IMR-90 (cell line): ENCODE measurements at regions not wholly inside any gene's neighbourhood (a gene's known extent, or its start where the extent isn't known, plus 50 kb on each side); places are given as distances from the start of the nearest gene placed in this dataset.

Experiments
- ATAC-seq: fragments of 200-7000 bp; cut with Tn5 transposase; 2 replicates; pipeline ENCODE4 v1.9.1; 2020; ENCODE audit warnings: low read depth, mild to moderate bottlenecking, moderate library complexity
- BruUV-seq: library from RNA; stranded (reverse); fragments of 400-500 nt; replicated peaks from 2 replicates; lab custom pipeline; 2021; lab: Mats Ljungman, UMichigan
- CTCF ChIA-PET: fragments of 300-600 bp; formaldehyde crosslinking; extraction: SDS; loops from one replicate; lab custom pipeline; 2021; ENCODE audit warnings: antibody characterized with exemption; lab: Yijun Ruan, JAX
- POLR2A ChIA-PET: fragments of 300-600 bp; sonication (Branson Sonifier 250); formaldehyde crosslinking; loops from one replicate; lab custom pipeline; 2022; ENCODE audit warnings: antibody characterized with exemption; ENCODE audit not compliant: unreplicated experiment; lab: Charles Lee
- DNase-seq: peaks from one replicate; pipeline ENCODE4 v3.0.0; 2013
- H2AFZ ChIP-seq: replicated peaks from 2 replicates; pipeline ENCODE3; 2013; ENCODE audit warnings: low read length, mild to moderate bottlenecking; ENCODE audit not compliant: poor library complexity
- H2AK5ac ChIP-seq: 2 replicates; pipeline ENCODE4 v1.6.1; 2013; ENCODE audit warnings: low read depth, low read length, inconsistent platforms
- H2AK9ac ChIP-seq: replicated peaks from 2 replicates; pipeline ENCODE3; 2013; ENCODE audit warnings: mild to moderate bottlenecking, low read depth, low read length, moderate library complexity; ENCODE audit not compliant: poor library complexity
- H2BK120ac ChIP-seq: 2 replicates; pipeline ENCODE4 v1.6.1; 2013; ENCODE audit warnings: low read depth, low read length, inconsistent platforms
- H2BK15ac ChIP-seq: 3 replicates; pipeline ENCODE4 v1.6.1; 2013; ENCODE audit warnings: low read depth, low read length, inconsistent platforms
- H2BK20ac ChIP-seq: 2 replicates; pipeline ENCODE4 v1.6.1; 2013; ENCODE audit warnings: low read depth, mild to moderate bottlenecking, inconsistent platforms, low read length, moderate library complexity
- H2BK5ac ChIP-seq: 2 replicates; pipeline ENCODE4 v1.6.1; 2013; ENCODE audit warnings: mild to moderate bottlenecking, low read depth, low read length, inconsistent platforms; ENCODE audit not compliant: poor library complexity, severe bottlenecking
- H3K14ac ChIP-seq: replicated peaks from 2 replicates; pipeline ENCODE4 v1.6.1; 2013; ENCODE audit warnings: low read depth, low read length, inconsistent platforms
- H3K18ac ChIP-seq: 2 replicates; pipeline ENCODE4 v1.6.1; 2013; ENCODE audit warnings: low read depth, low read length, control low read depth
- H3K23ac ChIP-seq: 2 replicates; pipeline ENCODE4 v1.6.1; 2013; ENCODE audit warnings: low read depth, low read length, inconsistent platforms
- H3K27ac ChIP-seq: 2 replicates; pipeline ENCODE4 v1.5.1; 2013; ENCODE audit warnings: mild to moderate bottlenecking, control low read depth, low read length; ENCODE audit not compliant: insufficient read depth
- H3K27me3 ChIP-seq: 2 replicates; pipeline ENCODE4 v1.6.1; 2013; ENCODE audit warnings: low read length; ENCODE audit not compliant: control insufficient read depth, insufficient read depth
- H3K36me3 ChIP-seq: 2 replicates; pipeline ENCODE4 v1.6.1; 2013; ENCODE audit warnings: low read length, mixed read lengths; ENCODE audit not compliant: control insufficient read depth, insufficient read depth
- H3K4ac ChIP-seq: 2 replicates; pipeline ENCODE4 v1.6.1; 2013; ENCODE audit warnings: low read depth, low read length, inconsistent platforms
- H3K4me1 ChIP-seq: 2 replicates; pipeline ENCODE4 v1.6.1; 2013; ENCODE audit warnings: low read length, mixed read lengths; ENCODE audit not compliant: control insufficient read depth, insufficient read depth
- H3K4me2 ChIP-seq: 2 replicates; pipeline ENCODE4 v1.6.1; 2013; ENCODE audit warnings: low read depth, mild to moderate bottlenecking, control low read depth, low read length, moderate library complexity
- H3K4me3 ChIP-seq: 2 replicates; pipeline ENCODE4 v1.5.1; 2013; ENCODE audit warnings: low read depth, mild to moderate bottlenecking, control low read depth, low read length, moderate library complexity; ENCODE audit not compliant: insufficient read depth
- H3K56ac ChIP-seq: 2 replicates; pipeline ENCODE4 v1.6.1; 2013; ENCODE audit warnings: low read length, inconsistent platforms; ENCODE audit not compliant: insufficient read depth; ENCODE audit errors: extremely low read depth
- H3K79me1 ChIP-seq, 2 experiments: 2 replicates each; pipeline ENCODE4 v1.6.1; 2013; ENCODE audit warnings: low read length in 2 of 2, inconsistent platforms in 1 of 2, low read depth in 1 of 2
- H3K9ac ChIP-seq: 2 replicates; pipeline ENCODE4 v1.6.1; 2013; ENCODE audit warnings: low read depth, low read length, control low read depth
- H3K9me1 ChIP-seq: 2 replicates; pipeline ENCODE4 v1.6.1; 2013; ENCODE audit warnings: low read length, inconsistent platforms; ENCODE audit not compliant: insufficient read depth
- H3K9me3 ChIP-seq: 2 replicates; pipeline ENCODE4 v1.6.1; 2013; ENCODE audit warnings: low read length; ENCODE audit not compliant: control insufficient read depth, insufficient read depth
- H4K20me1 ChIP-seq: 2 replicates; pipeline ENCODE4 v1.6.1; 2013; ENCODE audit warnings: low read length, inconsistent platforms; ENCODE audit not compliant: insufficient read depth
- H4K5ac ChIP-seq: 2 replicates; pipeline ENCODE4 v1.6.1; 2013; ENCODE audit warnings: mild to moderate bottlenecking, low read depth, low read length, control low read depth
- H4K8ac ChIP-seq, 2 experiments: 2 replicates each; pipeline ENCODE4 v1.6.1; 2013; ENCODE audit warnings: low read depth in 2 of 2, low read length in 2 of 2, control low read depth in 1 of 2, inconsistent platforms in 1 of 2
- H4K91ac ChIP-seq: 2 replicates; pipeline ENCODE4 v1.6.1; 2013; ENCODE audit warnings: low read depth, low read length, inconsistent platforms; ENCODE audit not compliant: insufficient read depth
- BHLHE40 ChIP-seq: fragments of 150-350 bp; IDR thresholded peaks from 2 replicates; pipeline ENCODE4 v1.6.1; 2016; ENCODE audit warnings: mild to moderate bottlenecking, low read depth, low read length
- CEBPB ChIP-seq: IDR thresholded peaks from 2 replicates; pipeline ENCODE4 v1.6.1; 2012; ENCODE audit warnings: low read depth, low read length, improper control_type of control experiment
- CHD1 ChIP-seq: IDR thresholded peaks from 2 replicates; pipeline ENCODE4 v1.6.1; 2012; ENCODE audit warnings: low read depth, low read length, improper control_type of control experiment
- ELK1 ChIP-seq: fragments of 150-350 bp; IDR thresholded peaks from 2 replicates; pipeline ENCODE4 v1.6.1; 2016; ENCODE audit warnings: low read depth, mild to moderate bottlenecking, low read length, moderate library complexity, borderline replicate concordance
- FOS ChIP-seq: fragments of 150-350 bp; IDR thresholded peaks from 2 replicates; pipeline ENCODE4 v1.6.1; 2016; ENCODE audit warnings: low read depth, low read length
- MAFK ChIP-seq: IDR thresholded peaks from 2 replicates; pipeline ENCODE4 v1.6.1; 2012; ENCODE audit warnings: low read depth, low read length, improper control_type of control experiment
- MAZ ChIP-seq: IDR thresholded peaks from 2 replicates; pipeline ENCODE4 v1.6.1; 2012; ENCODE audit warnings: low read depth, mild to moderate bottlenecking, low read length, improper control_type of control experiment, moderate library complexity, borderline replicate concordance
- MXI1 ChIP-seq: IDR thresholded peaks from 2 replicates; pipeline ENCODE4 v1.6.1; 2012; ENCODE audit warnings: low read depth, mild to moderate bottlenecking, low read length, moderate library complexity, borderline replicate concordance
- POLR2A ChIP-seq: IDR thresholded peaks from 2 replicates; pipeline ENCODE4 v1.6.1; 2012; ENCODE audit warnings: mild to moderate bottlenecking, low read depth, low read length
- RAD21 ChIP-seq: IDR thresholded peaks from 2 replicates; pipeline ENCODE4 v1.6.1; 2012; ENCODE audit warnings: low read length, improper control_type of control experiment
- RCOR1 ChIP-seq: IDR thresholded peaks from 2 replicates; pipeline ENCODE4 v1.6.1; 2012; ENCODE audit warnings: mild to moderate bottlenecking, low read length, improper control_type of control experiment; ENCODE audit not compliant: insufficient replicate concordance
- RFX5 ChIP-seq: IDR thresholded peaks from 2 replicates; pipeline ENCODE4 v1.8.0; 2012; ENCODE audit warnings: low read depth, mild to moderate bottlenecking, low read length, moderate library complexity
- SMC3 ChIP-seq: fragments of 150-350 bp; IDR thresholded peaks from 2 replicates; pipeline ENCODE4 v1.6.1; 2016; ENCODE audit warnings: low read depth, mild to moderate bottlenecking, antibody characterized with exemption, low read length, moderate library complexity
- dilution Hi-C: fragments of 300-500 bp; cut with HindIII; formaldehyde crosslinking; loops from one replicate; pipeline ENCODE4 v1.14.3; 2018; ENCODE audit warnings: low sequenced_read_pairs; ENCODE audit not compliant: unreplicated experiment
- in situ Hi-C: fragments of 300-500 bp; cut with MboI; formaldehyde crosslinking; loops from 3 replicates; pipeline ENCODE4 v1.14.3; 2019; ENCODE audit warnings: low sequenced_read_pairs, inconsistent platforms, mixed read lengths
- intact Hi-C: fragments of 100-400 bp; cut with micrococcal nuclease; formaldehyde crosslinking; loops from 2 replicates; pipeline ENCODE4 v1.10.0; 2022
- TF ChIP-seq, protein P1 (sequence below): conservative IDR thresholded peaks from 2 replicates; pipeline ENCODE4 v1.5.1; 2012; ENCODE audit warnings: mild to moderate bottlenecking, low read depth, low read length, improper control_type of control experiment
- TF ChIP-seq, protein P2 (sequence below): fragments of 150-350 bp; IDR thresholded peaks from 2 replicates; pipeline ENCODE4 v1.6.1; 2017; ENCODE audit warnings: mild to moderate bottlenecking, antibody characterized with exemption, low read length, low read depth

- no peak overlapping the region for H3K27ac ChIP-seq
- in situ Hi-C loops (no loop called here), intact Hi-C loops (no loop called here), dilution Hi-C loops (no loop called here)
- ChIA-PET POLR2A (no interaction called here), CTCF (no interaction called here)
- no peak overlapping the region for H2AFZ ChIP-seq
- no peaks in the 10 kb centered on the region for H3K9me1 ChIP-seq
- no peaks in the 10 kb centered on the region for H3K79me1 ChIP-seq
- H3K4me1 ChIP-seq, result no peaks in the 10 kb centered on the region
- no peak overlapping the region for H3K9ac ChIP-seq
- no peak overlapping the region for H2BK120ac ChIP-seq
- TF ChIP-seq POLR2A, result no peak
- TF ChIP-seq MXI1, result no peak
- TF ChIP-seq, protein P1, sequence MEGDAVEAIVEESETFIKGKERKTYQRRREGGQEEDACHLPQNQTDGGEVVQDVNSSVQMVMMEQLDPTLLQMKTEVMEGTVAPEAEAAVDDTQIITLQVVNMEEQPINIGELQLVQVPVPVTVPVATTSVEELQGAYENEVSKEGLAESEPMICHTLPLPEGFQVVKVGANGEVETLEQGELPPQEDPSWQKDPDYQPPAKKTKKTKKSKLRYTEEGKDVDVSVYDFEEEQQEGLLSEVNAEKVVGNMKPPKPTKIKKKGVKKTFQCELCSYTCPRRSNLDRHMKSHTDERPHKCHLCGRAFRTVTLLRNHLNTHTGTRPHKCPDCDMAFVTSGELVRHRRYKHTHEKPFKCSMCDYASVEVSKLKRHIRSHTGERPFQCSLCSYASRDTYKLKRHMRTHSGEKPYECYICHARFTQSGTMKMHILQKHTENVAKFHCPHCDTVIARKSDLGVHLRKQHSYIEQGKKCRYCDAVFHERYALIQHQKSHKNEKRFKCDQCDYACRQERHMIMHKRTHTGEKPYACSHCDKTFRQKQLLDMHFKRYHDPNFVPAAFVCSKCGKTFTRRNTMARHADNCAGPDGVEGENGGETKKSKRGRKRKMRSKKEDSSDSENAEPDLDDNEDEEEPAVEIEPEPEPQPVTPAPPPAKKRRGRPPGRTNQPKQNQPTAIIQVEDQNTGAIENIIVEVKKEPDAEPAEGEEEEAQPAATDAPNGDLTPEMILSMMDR, result no peak
- no peak for TF ChIP-seq SMC3
- TF ChIP-seq FOS, result no peak
- no peak for TF ChIP-seq RCOR1
- TF ChIP-seq CEBPB, result no peak
- no peak for TF ChIP-seq RFX5
- no peak for TF ChIP-seq RAD21
- no peak for TF ChIP-seq BHLHE40
- no peak for TF ChIP-seq CHD1
- TF ChIP-seq MAZ, result no peak
- TF ChIP-seq, protein P2, sequence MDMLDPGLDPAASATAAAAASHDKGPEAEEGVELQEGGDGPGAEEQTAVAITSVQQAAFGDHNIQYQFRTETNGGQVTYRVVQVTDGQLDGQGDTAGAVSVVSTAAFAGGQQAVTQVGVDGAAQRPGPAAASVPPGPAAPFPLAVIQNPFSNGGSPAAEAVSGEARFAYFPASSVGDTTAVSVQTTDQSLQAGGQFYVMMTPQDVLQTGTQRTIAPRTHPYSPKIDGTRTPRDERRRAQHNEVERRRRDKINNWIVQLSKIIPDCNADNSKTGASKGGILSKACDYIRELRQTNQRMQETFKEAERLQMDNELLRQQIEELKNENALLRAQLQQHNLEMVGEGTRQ, result no peak
- no peak for TF ChIP-seq MAFK
- no peak for TF ChIP-seq ELK1
- H3K9me3 ChIP-seq, result no peaks in the 10 kb centered on the region
- no peak for ATAC-seq
- no peak overlapping the region for H3K23ac ChIP-seq
- H2BK5ac ChIP-seq, result no peak overlapping the region
- no peak overlapping the region for H3K4ac ChIP-seq
- H4K5ac ChIP-seq, result no peak overlapping the region
- H3K4me3 ChIP-seq, result no peak overlapping the region
- H3K4me2 ChIP-seq, result no peak overlapping the region
- no peak overlapping the region for H4K91ac ChIP-seq
- DNase-seq, result no peak
- no peak overlapping the region for H2BK20ac ChIP-seq
- no peaks in the 10 kb centered on the region for H4K20me1 ChIP-seq
- H2BK15ac ChIP-seq, result no peak overlapping the region
- H3K18ac ChIP-seq, result no peak overlapping the region
- no peak overlapping the region for H4K8ac ChIP-seq
- H2AK9ac ChIP-seq, result no peak overlapping the region
- no peak overlapping the region for H2AK5ac ChIP-seq
- H3K56ac ChIP-seq, result no peak overlapping the region
- H3K36me3 ChIP-seq, result no peaks in the 10 kb centered on the region
- H3K14ac ChIP-seq, result no peak overlapping the region
- BruUV-seq, result no TSS peak
- no peaks in the 10 kb centered on the region for H3K27me3 ChIP-seq
These were observed 209.6 kb downstream of the SH3BGRL start for GRCh38 chrX:81411517-81411916.
